K562 (cell line): ENCODE measurements at regions not wholly inside any gene's neighbourhood (a gene's known extent, or its start where the extent isn't known, plus 50 kb on each side); places are given as distances from the start of the nearest gene placed in this dataset.

Experiments
- GABPB1 ChIP-seq: sonication (generic); formaldehyde crosslinking; IDR thresholded peaks from 2 replicates; pipeline ENCODE4 v1.8.0; 2022; ENCODE audit warnings: mild to moderate bottlenecking, missing genetic modification reagents
- MAZ ChIP-seq, 2 experiments: fragments of 450-650 bp in 1 of 2; sonication (generic) in 1 of 2; formaldehyde crosslinking; IDR thresholded peaks in 1 of 2; conservative IDR thresholded peaks in 1 of 2; 2 replicates each; pipeline versions ENCODE4 v1.4.0 to v1.5.0; 2020; ENCODE audit warnings: mild to moderate bottlenecking in 1 of 2, missing genetic modification reagents in 1 of 2

DNA sequence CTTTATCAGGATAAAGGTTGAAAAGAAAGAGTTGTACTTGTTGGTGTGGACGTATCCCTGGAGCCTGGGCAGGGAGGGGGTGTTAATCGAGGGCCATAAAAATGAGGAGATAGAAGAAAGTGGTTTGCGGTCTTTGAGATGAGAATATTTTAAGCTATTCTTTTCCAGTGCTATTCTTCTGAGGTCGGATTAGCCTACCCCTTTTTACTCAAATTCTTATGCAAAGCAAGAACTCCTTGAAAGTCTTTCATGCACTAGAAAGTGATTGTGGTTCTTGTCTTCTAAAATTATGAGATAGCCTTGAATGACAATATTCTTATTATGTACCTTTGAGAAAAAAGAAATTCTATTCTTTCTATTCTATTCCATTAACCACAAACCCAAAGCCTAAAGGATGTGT is 201.3 kb upstream of the SEMA3C start:
- TF ChIP-seq MAZ (CRISPR knock-in tag; conservative IDR thresholded peaks at IDR 0.05 in 1 of 2, IDR thresholded peaks at IDR 0.05 in 1 of 2) = no peak
- TF ChIP-seq GABPB1 (CRISPR knock-in tag) = no peak
